CD4-positive, alpha-beta T cell treated with Interleukin-6 for 4 hours (primary cell): ENCODE measurements at regions not wholly inside any gene's neighbourhood (a gene's known extent, or its start where the extent isn't known, plus 50 kb on each side); places are given as distances from the start of the nearest gene placed in this dataset.

Experiments used
- DNase-seq: peaks from one replicate; pipeline ENCODE4 v3.0.0-alpha.2; 2020; ENCODE audit warnings: mixed read lengths

GRCh38 chr6:113634352-113635163 is 222.6 kb upstream of the MARCKS start:
- no peak for DNase-seq

DNA sequence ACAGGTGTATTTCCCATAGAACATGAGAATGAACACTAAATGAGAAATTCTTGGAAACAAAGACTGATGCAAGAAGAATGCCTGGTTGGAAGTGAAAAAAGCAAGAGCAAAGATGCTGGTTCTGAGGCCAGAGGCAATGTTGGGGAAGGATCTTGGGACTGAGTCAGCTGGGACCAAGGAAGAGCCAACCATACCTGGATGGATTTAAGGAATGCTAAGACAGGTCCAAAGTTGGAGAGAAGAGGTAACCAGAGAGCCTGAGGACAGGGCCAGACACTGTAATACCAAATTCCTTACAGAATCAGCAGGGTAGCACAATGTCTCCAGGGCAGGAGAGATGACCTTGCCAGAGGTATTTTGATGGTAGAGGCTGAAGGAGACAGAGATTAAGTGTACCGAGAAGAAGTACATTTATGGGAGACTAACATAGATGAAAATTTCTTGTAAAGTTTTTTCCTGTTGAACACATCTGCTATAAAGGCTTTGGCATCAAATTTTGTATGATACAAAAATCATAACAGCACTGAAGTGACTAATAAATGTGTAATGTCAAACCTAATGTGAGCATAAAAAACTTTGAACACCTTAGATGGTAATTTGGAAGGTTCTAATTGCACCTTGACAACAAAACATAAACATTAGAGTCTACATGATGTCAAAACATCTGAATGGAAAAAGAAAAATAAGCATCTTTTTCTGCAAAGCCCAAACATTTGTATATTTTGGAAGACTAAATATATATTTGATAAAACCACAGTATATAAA is 221.7 kb upstream of the MARCKS start:
- DNase-seq, result no peak

GRCh38 chr6:113636357-113636824 is 220.8 kb upstream of the MARCKS start:
- DNase-seq, result no peak

DNA sequence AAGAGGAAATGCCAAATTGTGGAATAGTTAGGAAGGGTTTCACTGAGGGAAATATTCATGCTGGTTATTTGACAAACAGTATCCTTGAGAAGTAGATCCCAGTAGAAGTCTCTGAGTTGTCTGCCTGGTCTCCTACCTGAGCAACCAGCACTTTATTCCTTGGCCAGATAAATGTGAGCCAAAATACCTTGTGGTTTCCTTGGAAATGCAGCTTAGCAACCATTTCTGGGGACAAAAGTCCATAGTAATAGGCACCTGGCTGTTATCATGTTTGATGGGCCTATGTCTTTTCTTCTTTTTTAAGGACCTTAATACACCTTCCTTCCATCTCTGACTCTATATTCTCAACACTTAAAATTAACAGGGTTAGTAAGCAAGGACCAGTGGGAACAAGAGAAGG is 217.1 kb upstream of the MARCKS start:
- DNase-seq, result no peak

GRCh38 chr6:113642001-113642713 is 215.0 kb upstream of the MARCKS start:
- no peak for DNase-seq

- no peak for DNase-seq
Observed at GRCh38 chr6:113642714-113643406, 214.3 kb upstream of the MARCKS start.

DNA sequence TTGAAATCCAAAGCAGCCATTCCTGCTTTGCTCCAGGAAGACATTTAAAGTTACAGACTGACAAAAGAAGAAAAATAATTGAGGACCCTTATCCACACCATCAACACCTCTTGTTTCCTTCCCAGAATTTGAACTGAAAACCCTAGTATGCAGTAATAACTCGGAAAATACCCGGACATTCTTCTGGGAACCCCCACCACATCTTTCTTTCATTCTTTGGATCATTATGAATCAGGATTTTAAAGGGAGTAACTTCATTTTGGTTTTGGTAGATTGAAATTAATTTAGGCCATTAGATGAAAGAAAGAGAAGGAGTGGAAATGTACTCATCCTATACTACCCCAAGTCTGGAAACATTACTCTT is 213.8 kb upstream of the MARCKS start:
- DNase-seq, result no peak

DNA sequence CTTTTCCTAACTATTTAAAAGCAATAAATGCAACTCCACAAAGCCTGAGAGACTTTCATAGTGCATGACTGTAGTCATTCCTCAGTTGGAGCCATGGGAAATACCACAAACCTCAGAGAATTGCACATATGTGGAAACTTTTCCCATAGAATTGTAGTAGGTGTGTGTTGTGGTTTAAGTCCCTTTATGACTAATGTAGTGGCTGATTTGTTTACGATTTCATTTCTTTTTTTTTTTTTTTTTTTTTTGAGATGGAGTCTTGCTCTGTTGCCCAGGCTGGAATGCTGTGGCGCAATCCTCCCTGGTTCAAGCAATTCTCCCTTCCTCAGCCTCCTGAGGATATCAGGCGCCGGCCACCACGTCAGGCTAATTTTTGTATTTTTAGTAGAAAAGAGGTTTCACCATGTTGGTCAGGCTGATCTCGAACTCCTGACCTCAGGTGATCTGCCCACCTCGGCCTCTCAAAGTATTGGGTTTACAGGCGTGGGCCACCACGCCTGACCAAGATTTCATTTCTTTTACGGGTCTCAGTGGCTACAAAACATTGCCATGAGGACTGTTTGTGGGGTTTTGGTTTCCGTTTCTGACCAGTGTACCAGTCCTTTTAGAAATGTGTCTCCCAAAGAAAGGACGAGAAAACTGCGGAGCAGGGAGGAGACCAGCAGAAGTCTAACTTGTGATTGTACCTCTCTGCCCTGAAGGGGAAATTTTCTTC is 212.1 kb upstream of the MARCKS start:
- no peak for DNase-seq

- no peak for DNase-seq
Observed at GRCh38 chr6:113645576-113645970, 211.6 kb upstream of the MARCKS start.

DNA sequence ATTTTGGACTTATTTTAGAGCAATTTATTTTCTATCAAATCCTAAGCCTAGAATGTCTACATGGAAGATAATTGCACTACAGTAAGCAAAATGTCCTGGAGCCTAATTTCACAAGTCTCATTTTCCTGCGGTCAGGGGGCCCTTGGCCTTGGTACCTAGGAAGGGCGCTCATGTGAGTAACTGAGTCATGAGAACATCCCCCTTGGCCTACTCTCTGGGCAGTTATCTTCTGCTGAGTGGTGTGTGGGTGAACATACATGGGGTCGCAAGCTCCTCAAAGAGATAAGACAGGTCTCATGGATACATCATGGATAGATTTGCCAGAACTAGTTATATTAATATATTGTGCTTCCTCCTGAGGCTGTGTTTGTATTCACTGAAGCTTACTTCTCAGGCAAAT is 211.2 kb upstream of the MARCKS start:
- DNase-seq, result no peak

GRCh38 chr6:113646701-113647100 is 210.4 kb upstream of the MARCKS start:
- no peak for DNase-seq

DNA sequence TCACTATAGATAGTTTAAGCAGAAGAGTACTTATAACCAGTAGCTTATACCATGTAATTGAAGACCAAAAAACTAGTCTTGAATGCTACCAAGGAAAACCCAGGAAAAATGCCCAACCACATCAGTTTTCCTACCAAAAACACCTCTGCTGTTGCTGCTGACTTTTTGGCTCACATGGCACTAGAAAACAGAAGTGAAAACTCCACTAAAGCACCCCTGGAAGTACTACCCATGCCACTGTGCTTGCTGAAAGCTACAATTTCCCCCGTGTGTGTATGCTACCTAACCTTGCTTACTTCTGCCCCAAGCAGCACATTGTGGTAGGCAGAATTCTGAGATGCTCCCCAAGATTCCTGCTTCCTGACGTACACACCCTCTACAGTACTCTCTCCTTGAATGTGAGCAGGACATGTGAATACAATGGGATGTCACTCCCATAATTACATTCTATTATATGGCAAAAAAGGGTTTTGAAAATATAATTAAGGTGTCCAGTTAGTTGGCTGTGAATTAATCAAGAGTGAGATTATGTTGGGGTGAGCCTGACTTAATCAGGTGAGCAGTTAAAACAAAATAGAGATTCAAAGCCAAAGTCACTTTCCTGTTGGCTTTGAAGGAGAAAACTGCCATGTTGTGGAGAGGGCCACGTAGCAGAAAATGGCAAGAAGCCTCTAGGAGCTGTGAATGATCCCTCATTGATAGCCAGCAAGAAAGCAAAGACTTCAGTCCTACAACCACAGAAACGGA is 209.8 kb upstream of the MARCKS start:
- no peak for DNase-seq

DNA sequence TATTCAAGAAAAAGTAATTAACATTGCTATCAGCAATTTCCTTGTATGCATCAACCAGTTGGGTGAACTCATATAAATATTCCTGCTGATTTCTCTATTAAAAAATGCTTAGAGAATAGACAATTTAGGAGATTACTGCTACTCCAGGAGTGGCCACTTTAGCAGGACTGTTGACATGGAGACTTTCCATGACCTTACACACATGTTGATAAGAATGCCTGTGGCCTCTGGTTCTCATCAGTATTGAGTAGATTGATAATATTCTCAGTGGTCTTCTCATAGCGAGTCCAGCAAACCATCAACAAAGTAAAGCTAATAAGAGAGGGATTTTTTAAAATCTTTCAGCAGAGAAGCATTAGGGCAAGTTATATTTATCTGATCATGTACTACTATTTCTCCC is 208.4 kb upstream of the MARCKS start:
- DNase-seq, result no peak

DNA sequence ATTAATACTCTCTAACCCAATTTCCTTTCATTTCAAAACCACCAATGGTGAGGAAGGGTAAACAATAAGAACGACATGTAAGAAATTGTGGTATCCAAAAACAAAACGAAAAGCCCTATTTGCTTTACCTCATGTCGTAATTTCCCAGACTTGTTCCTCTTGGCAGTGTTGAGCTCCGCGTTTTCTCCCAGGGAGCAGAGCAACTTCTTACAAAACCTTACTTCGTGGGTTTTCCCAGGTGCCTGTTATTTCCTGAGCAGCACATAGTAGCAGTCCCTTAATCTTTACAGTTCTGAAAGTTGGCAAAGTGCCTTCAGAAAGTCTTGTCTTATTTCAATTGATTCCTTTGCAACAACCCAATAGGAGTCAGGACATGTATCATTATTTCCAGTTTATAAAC is 207.9 kb upstream of the MARCKS start:
- DNase-seq, result no peak

DNA sequence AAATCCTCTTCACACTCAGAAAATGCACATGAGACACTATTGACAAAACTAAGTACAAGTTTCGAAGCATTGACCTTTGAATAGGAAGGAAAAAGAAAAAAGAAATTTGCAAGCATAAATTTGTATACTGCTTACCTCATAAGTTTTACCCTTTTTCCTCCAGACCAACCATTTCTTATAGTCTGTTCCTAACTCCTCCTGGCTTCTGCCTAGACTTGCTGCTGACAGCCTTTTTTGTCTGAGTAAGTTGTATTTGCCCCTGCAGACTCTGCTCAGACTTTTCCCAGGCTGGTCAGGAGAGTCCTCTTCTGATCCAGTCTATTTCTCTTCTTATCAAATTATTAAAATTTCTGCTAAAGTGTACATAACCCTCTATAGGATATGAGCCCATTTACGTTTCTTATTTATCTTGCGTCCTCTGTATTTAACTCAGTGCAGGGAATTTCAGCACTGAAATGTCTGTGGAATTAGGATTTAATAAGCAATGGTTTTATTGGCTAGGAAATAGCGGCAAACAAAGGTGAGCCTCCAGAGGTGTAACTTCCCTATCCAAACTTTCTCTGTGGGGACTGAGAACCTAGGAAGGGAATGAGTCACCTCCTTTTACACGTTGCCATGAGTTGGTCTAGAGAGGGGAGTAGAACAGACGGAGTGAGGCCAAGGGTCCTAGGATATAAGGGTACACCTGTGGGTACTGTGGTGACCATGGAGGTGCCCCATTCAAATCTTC is 207.1 kb upstream of the MARCKS start:
- no peak for DNase-seq

GRCh38 chr6:113650610-113650979 is 206.6 kb upstream of the MARCKS start:
- DNase-seq, result no peak

- no peak for DNase-seq
Observed at GRCh38 chr6:113651120-113651519, 206.0 kb upstream of the MARCKS start.

GRCh38 chr6:113651920-113652319 is 205.2 kb upstream of the MARCKS start:
- no peak for DNase-seq

- DNase-seq, result no peak
Observed at GRCh38 chr6:113653275-113653674, 203.9 kb upstream of the MARCKS start.

DNA sequence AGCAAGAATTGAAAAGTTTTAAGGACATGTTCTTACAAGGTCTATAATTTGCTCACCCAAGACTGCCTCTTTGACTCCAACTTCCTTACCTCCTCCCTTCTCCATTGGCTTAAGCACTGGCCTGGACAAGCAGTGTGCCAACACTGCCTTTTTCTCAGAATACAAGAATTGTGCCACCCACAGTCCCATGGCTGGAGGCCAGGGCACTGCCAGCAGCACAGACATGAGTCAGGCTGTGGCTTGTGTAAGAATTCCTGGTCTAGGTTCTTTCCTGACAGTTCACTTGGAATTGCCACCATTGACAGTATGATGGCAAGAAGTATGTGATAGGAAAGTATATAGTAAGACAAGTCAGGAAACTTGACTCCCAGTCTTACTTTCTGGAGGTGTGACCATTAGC is 202.7 kb upstream of the MARCKS start:
- no peak for DNase-seq

DNA sequence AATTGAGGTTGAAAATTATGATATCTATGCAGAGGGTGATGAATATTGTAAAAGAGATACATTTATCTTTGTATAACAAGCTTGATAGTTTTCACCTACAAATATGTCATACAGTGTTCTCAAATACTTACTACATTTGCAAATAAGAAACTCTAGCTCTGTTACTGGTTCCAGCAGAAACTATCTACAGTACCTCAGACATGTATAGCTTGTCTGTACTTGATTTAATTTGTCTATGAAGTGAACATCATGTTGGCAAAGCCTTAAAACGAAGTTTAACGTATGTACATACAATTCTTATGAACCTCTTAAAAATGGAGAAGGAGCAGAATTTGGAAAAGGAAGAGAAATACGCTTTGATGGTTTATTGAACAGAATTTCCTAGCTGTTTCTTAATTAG is 201.4 kb upstream of the MARCKS start:
- DNase-seq, result no peak
